ENCODE measurements at regions not wholly inside any gene's neighbourhood (a gene's known extent, or its start where the extent isn't known, plus 50 kb on each side); places are given as distances from the start of the nearest gene placed in this dataset.

DNA sequence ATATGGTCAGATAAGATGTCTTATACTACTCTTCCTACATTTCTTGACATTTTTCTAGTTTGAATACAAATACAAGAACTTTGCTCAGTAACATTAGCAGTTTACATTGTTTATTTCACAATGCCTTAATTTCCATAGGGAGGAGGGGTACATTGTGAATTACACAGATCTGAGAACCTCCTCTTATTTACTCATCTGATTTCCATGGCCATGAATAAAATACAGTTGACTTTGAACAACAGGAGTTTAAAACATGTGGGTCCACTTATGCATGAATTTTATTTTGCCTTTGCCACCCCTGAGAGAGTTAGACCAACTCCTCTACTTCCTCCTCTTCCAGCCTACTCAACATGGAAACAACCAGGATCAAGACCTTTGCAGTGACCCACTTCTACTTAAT is 67.7 kb downstream of the MGST1 start:
- no peak overlapping the region for H3K4me3 ChIP-seq (ENCODE audit: control insufficient read depth, low read depth, low read length)
- no peak for TF ChIP-seq CTCF (conservative IDR thresholded peaks at IDR 0.05; ENCODE audit: control insufficient read depth, insufficient read depth, low read depth, low read length)
- no peak for DNase-seq (ENCODE audit: low read depth)

- no peak overlapping the region for H3K4me3 ChIP-seq (ENCODE audit: control insufficient read depth, low read depth, low read length)
- no peak for DNase-seq (ENCODE audit: low read depth)
- no peak for TF ChIP-seq CTCF (conservative IDR thresholded peaks at IDR 0.05; ENCODE audit: control insufficient read depth, insufficient read depth, low read depth, low read length)
Measured at GRCh38 chr12:16417058-16417457, 69.6 kb downstream of the MGST1 start.

- no peak for TF ChIP-seq CTCF (conservative IDR thresholded peaks at IDR 0.05; ENCODE audit: control insufficient read depth, insufficient read depth, low read depth, low read length)
- peak; percentile 54 for DNase-seq (ENCODE audit: low read depth)
- H3K4me3 ChIP-seq (ENCODE audit: control insufficient read depth, low read depth, low read length), result no peak overlapping the region
Measured at GRCh38 chr12:16421806-16422205, 74.4 kb downstream of the MGST1 start.

DNA sequence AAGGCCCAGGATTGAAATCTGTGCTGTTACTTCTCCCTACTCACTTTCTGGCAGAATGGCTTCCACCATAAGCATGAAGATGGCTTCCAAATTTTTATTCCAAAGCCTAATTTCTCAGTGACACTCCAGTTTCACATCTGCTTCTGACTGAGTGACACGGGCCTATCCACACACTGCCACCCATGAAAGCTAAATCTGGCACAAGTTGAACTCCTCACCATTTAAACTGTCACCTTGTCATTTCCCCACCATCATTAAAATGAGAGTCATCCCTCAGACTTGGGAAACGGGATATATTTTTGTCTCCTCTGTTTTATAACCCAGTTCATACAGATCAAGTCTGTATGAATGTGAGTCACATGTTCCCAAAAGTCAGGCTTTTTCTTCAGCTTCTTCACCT is 77.1 kb downstream of the MGST1 start:
- no peak for TF ChIP-seq CTCF (conservative IDR thresholded peaks at IDR 0.05; ENCODE audit: control insufficient read depth, insufficient read depth, low read depth, low read length)
- no peak for DNase-seq (ENCODE audit: low read depth)

DNA sequence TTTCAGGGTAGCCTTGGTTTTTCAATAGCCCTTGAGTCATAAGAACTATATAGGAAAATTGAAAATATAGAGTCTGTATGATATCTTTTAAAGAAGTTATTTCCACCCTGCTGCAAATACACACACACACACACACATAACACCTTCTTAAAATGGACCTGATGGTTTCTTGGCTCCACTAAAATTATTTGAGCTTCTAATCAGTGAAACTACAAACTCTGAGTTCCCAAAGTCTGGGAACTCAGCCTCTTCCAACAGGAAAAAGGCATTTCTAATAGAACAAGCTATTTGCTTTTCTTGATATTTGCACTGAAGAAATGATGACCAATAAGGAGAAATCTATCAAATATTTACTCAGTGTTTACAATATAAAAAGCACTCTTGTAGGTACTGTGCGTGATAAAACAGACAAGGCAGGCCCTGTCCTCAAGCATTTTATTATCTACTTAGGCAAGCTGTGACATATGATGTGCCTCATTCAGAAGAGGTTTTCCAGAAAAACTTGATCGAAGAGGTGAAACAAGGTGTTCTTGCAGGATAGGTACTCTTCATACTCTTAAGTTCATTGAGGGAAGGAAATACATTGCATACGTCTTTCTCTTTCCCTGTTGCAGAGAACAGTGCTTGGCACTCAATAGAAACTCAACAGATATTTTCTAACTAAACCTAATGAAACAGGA is 88.6 kb downstream of the MGST1 start:
- TF ChIP-seq CTCF (conservative IDR thresholded peaks at IDR 0.05; ENCODE audit: control insufficient read depth, insufficient read depth, low read depth, low read length), result no peak
- no peak overlapping the region for H3K4me3 ChIP-seq (ENCODE audit: control insufficient read depth, low read depth, low read length)
- DNase-seq (ENCODE audit: low read depth), result no peak

More for the DNA sequence above, 77.1 kb downstream of the MGST1 start:
- H3K4me3 ChIP-seq (ENCODE audit: control insufficient read depth, low read depth, low read length), result no peak overlapping the region

GRCh38 chr12:16437281-16437816 is 89.9 kb downstream of the MGST1 start:
- no peak for DNase-seq (ENCODE audit: low read depth)
- no peak overlapping the region for H3K4me3 ChIP-seq (ENCODE audit: control insufficient read depth, low read depth, low read length)
- TF ChIP-seq CTCF (conservative IDR thresholded peaks at IDR 0.05; ENCODE audit: control insufficient read depth, insufficient read depth, low read depth, low read length), result no peak
